ENCODE measurements at regions not wholly inside any gene's neighbourhood (a gene's known extent, or its start where the extent isn't known, plus 50 kb on each side); places are given as distances from the start of the nearest gene placed in this dataset.
"Not testable (repeated sequence)": the region's sequence is repeated elsewhere in the genome, so short reads cannot be mapped to it uniquely, and the experiment has no call there.

- no peak for DNase-seq (ENCODE audit: low read depth)
Observed at GRCh38 chr2:123816928-123817327, 208.2 kb upstream of the CNTNAP5 start.

DNA sequence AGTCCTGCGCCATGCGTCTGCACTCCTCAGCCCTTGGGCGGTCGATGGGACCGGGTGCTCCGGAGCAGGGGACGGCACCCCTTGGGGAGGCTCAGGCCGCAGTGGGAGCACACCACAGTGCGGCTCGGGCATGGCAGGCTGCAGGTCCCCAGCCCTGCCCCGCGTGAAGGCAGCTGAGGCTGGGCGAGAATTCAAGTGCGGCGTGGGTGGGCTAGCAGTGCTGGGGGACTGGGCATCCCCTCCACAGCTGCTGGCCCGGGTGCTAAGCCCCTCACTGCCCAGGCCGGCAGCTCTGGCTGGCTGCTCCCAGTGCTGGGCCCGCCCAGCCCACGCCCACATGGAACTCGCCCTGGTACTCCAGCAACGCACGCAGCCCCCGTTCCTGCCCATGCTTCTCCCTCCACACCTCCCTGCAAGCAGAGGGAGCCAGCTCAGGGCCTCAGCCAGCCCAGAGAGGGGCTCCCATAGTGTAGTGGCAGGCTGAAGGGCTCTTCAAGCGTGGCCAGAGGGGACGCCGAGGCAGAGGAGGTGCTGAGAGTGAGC lies 198.3 kb upstream of the CNTNAP5 start:
- DNase-seq (ENCODE audit: low read depth), result no peak

DNA sequence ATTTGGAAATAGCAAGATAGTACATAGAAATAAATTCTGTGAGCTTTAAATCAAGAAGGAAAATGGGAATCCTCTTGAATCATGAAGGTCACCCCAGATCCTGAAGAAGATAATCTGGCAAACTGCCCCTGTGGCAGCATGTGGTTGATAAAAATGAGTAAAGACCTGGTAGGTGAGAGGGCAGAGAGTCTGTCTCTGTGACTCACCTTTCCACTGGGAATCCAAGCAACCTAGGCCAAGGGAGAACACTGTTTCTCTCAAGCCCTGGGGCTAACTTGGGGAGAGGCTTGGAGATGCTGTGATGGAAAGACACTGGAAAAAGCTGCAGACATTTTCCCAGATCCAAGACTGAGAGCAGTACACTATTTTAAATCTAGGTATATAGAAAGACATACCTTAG lies 185.8 kb upstream of the CNTNAP5 start:
- DNase-seq (ENCODE audit: low read depth), result no peak

DNA sequence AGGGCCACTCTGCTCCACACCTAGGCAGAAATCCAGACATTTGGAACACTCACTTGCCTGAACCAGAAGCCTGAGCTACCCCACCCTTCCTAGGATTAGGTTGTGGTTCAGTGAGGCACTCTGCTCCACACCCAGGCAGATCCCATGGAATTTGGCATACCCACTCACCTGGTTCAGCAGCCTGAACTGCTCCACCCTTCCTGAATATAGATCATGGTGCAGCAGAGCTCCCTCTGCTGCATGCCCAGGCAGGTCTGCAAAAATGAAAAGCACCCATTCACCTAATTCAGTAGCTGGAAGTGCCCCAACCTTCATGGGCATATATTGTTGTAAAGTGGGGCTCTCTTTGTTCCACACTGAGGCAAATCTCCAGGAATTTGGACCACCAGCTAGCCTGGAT lies 185.1 kb upstream of the CNTNAP5 start:
- no peak for DNase-seq (ENCODE audit: low read depth)

- no peak for DNase-seq (ENCODE audit: low read depth)
Observed at GRCh38 chr2:123840574-123840973, 184.5 kb upstream of the CNTNAP5 start.

- no peak for DNase-seq (ENCODE audit: low read depth)
Observed at GRCh38 chr2:123851281-123851680, 173.8 kb upstream of the CNTNAP5 start.

DNA sequence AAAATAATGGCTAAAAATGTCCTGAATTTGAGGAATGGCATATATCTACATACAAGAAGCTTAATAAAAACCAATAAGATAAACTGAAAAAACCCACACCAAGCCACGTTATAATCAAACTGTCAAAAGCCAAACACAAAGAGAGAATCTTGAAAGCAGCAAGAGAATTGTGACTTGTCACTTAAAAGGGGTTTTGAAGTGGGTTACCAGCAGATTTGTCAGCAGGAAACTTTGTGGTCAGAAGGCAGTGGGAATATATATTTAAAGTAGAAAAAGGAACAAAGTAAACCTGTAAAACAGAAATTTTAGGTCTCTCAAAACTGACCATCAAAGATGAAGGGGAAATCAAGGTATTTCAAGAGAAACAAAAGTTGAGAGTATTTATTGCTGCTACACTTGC lies 171.9 kb upstream of the CNTNAP5 start:
- no peak for DNase-seq (ENCODE audit: low read depth)

GRCh38 chr2:123859031-123859430 lies 166.1 kb upstream of the CNTNAP5 start:
- DNase-seq (ENCODE audit: low read depth), result not testable (repeated sequence)

DNA sequence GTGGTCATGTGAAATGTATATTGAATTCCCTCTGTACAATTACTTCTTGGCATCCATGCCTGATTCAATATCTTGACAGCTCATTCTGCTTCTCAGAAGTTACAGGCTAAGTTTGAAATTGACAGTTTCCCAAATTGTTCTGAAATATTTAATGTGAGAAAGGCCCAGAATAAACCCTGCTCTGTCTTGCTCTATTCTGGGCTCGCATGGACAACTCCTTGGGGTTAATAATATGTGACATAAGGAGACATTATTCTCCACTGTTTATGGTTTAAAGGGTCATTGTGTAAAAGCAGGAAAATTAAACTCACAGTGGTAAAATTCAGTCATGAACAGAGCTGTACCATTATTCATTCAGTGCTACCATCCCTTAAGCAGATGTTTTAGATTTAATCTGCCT lies 160.7 kb upstream of the CNTNAP5 start:
- DNase-seq (ENCODE audit: low read depth), result no peak

GRCh38 chr2:123870206-123870880 lies 154.7 kb upstream of the CNTNAP5 start:
- DNase-seq (ENCODE audit: low read depth), result no peak

- DNase-seq (ENCODE audit: low read depth), result no peak
Observed at GRCh38 chr2:123870881-123871276, 154.2 kb upstream of the CNTNAP5 start.

DNA sequence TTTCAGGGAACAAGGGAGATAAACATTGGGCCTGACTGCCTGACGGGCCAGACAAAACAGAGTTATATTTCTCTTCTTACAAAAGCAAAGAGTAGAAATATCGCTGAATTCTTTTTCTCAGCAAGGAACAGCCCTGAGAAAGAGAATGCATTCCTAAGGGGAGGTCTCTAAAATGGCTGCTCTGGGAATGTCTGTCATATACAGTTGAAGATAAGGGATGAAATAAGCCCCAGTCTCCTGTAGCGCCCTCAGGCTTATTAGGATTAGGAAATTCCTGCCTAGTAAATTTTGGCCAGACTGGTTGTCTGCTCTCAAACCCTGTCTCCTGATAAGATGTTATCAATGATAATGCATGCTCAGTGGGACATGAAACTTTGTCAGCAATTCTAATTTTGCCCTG lies 134.9 kb upstream of the CNTNAP5 start:
- no peak for DNase-seq (ENCODE audit: low read depth)

DNA sequence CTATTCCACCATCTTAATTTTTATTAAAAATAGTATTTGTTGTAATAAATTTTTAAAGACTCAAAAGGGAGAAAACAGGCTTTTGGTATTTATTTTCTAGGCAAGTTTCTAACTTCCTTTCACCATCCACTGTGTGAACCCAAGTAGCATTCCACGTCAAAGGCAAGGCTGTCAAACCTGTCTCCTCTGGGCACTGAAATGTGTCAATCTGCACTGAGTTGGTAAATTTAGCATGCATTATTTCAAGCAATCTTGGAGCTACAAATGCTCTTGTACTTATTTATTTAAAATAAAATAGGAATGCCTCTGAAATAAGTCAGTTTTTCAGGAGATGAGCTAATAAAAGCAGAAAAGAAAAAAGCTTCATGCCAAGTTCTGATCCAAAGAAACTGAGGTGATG lies 130.9 kb upstream of the CNTNAP5 start:
- no peak for DNase-seq (ENCODE audit: low read depth)

GRCh38 chr2:123895651-123896050 lies 129.4 kb upstream of the CNTNAP5 start:
- no peak for DNase-seq (ENCODE audit: low read depth)

GRCh38 chr2:123901256-123901655 lies 123.8 kb upstream of the CNTNAP5 start:
- DNase-seq (ENCODE audit: low read depth), result no peak

- no peak for DNase-seq (ENCODE audit: low read depth)
Observed at GRCh38 chr2:123906361-123906760, 118.7 kb upstream of the CNTNAP5 start.

DNA sequence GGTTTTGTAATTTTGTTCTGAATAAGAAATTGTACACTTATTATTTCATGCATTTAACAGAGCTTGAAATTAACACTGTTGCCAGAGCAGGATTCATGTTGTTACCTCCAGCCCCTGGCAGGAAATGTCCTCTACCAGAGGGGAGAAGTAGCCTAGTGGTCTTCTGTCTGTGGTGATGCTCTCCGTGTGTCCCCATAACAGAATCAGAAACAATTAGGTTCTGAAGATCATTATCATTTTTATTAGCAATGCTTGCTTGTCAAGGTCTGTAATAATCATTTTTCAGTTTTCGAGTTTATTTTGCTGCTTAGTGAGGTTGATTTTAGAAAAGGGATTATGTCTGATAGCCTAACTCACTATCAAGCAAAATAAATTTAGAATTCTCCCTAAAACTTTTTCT lies 116.6 kb upstream of the CNTNAP5 start:
- no peak for DNase-seq (ENCODE audit: low read depth)

- DNase-seq (ENCODE audit: low read depth), result no peak
Observed at GRCh38 chr2:123912171-123912570, 112.9 kb upstream of the CNTNAP5 start.

- DNase-seq (ENCODE audit: low read depth), result no peak
Observed at GRCh38 chr2:123913143-123913735, 111.8 kb upstream of the CNTNAP5 start.

- DNase-seq (ENCODE audit: low read depth), result no peak
Observed at GRCh38 chr2:123915380-123915779, 109.7 kb upstream of the CNTNAP5 start.

DNA sequence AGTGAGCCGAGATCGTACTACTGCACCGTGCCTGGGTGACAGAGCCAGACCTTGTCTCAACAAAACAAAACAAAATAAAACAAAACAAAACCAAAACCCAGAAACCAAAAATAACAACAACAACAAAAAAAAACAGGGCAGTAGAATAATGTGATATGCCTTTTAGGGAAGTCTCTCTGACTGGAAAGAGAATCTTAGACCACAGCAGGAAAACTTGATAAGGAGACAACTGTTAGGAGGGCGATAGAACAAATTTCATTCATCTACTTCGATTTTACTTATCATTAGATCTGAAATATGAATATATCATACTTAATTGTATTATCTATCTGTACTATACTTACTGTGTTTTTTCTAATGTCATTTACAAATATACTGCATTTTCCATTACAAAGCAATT lies 109.0 kb upstream of the CNTNAP5 start:
- no peak for DNase-seq (ENCODE audit: low read depth)

GRCh38 chr2:123916531-123916930 lies 108.6 kb upstream of the CNTNAP5 start:
- no peak for DNase-seq (ENCODE audit: low read depth)

DNA sequence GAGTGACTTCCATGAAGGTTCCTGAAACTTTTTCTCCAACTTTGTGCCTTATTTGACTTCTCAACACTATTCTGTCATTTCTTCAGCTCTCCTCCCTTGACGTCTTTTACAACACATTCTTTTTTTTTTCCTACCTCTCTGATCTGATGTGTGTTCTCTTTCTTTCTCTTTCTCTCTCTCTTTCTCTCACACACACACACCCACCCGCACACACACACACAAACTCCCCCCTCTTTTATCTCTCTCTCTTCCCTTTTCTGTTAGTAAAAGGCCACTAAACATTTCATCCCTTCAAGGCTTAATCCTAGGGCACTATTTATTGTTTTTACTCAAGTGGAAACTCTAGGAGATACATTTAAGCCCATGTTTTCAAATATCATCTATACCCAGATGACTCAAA lies 107.8 kb upstream of the CNTNAP5 start:
- no peak for DNase-seq (ENCODE audit: low read depth)

DNA sequence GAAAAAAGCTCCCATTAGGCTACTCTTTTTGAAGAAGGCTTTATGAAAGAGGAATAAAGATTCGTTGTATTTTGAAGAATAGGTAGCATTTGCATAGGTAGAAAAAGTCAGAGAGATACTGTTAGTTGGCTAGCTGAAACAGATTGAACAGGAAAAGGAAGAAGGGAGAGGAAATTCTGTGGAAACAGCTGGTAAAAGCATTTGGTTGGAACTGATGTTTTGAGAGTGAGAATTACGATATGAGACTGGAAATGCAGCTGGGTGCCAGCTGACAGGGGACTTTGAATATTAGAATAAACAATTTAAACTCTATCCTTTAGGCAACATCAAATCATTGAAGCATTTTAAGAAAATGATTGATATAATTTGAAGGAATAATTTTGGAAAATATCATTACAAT lies 96.7 kb upstream of the CNTNAP5 start:
- no peak for DNase-seq (ENCODE audit: low read depth)

Data from amniotic epithelial cell (primary cell).